DND-41 (cell line): ENCODE measurements at regions not wholly inside any gene's neighbourhood (a gene's known extent, or its start where the extent isn't known, plus 50 kb on each side); places are given as distances from the start of the nearest gene placed in this dataset.

ENCODE experiments used
- CTCF ChIP-seq: IDR thresholded peaks from 2 replicates; pipeline ENCODE4 v1.5.1; 2012; ENCODE audit warnings: borderline replicate concordance, low read length, moderate library complexity, mild to moderate bottlenecking; ENCODE audit not compliant: poor library complexity, severe bottlenecking; ENCODE audit errors: extremely low read depth
- EZH2 ChIP-seq: IDR thresholded peaks from 3 replicates; pipeline ENCODE4 v1.6.1; 2012; ENCODE audit warnings: borderline replicate concordance, low read depth, mild to moderate bottlenecking, moderate library complexity, low read length, inconsistent platforms; ENCODE audit not compliant: severe bottlenecking

GRCh38 chr16:58963479-58963878 lies 229.4 kb upstream of the GOT2 start:
- TF ChIP-seq CTCF = no peak
- no peak for TF ChIP-seq EZH2
